GM21723 (cell line): ENCODE measurements at regions not wholly inside any gene's neighbourhood (a gene's known extent, or its start where the extent isn't known, plus 50 kb on each side); places are given as distances from the start of the nearest gene placed in this dataset.
"Not testable (repeated sequence)": the region's sequence is repeated elsewhere in the genome, so short reads cannot be mapped to it uniquely, and the experiment has no call there.

ENCODE experiments used
- ATAC-seq: cut with Tn5 transposase; IDR thresholded peaks from one replicate; pipeline ENCODE4 v1.9.1; 2021; ENCODE audit warnings: mild to moderate bottlenecking, moderate library complexity; ENCODE audit not compliant: unreplicated experiment

DNA sequence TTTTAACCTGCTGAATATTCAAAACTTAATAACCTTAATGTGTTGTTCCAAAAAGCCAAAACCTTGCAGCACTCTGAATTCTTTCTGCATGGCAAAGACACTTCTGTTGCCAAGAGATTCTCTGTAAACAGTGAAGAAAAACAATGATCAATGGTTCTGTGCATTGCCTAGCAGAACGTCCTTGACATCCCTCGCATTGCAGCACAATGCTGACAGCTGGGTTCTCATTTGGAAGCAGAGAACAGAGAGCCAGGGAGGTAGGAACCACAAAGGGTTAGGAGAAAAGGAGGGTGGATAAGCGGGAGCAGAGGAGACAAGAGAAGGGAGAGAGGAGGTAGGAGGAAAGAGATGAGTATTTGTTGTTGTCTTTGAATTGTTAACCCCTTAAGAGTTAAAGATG, 501.1 kb downstream of the NAV3 start:
- ATAC-seq, result no peak

DNA sequence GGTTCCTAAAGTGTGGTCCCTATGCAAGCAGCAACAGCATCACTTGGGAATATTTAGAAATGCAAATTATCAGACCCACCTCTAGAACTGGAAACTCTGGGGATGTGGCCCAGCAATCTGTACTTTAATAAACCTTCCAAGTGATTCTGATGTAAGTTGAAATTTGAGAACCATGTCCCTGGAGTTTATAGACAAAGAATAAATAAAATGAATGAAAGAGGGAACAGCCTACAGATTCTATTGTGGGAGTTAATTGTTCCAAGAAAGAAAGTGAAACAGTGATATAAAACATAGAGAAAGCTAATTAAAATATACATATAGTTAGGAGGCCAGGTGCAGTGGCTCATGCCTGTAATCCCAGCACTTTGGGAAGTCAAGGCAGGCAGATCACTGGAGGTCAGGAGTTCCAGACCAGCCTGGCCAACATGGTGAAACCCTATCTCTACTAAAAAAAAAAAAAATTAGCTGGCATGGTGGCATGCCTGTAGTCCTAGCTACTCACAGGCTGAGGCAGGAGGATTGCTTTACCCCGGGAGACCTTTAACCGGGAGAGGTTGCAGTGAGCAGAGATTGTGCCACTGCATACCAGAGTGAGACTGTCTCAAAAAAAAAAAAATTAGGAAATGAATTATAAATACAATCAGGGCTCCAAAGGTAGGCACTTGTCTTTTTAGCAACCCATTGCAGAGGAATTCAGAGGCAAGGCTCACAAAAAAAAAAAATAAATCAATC, 507.5 kb downstream of the NAV3 start:
- no peak for ATAC-seq

DNA sequence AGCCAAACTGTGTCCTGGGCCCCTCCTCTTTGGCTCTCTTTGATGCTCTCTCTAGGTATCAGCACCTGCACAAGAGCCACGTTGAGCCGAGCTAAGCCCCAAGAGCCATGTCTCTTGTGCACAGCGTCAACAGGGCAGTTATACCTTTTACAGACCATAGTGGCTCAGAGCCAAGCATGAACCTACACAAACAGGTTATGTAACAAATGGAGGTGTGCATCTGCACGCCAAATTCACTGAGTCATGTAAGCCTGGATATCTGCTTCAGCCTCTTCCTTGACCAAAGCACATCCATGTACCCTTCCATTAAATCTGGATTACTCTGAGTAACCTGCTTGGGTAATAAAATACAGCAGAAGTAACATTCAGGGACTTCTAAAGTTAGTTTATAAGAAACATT, 509.7 kb downstream of the NAV3 start:
- no peak for ATAC-seq

DNA sequence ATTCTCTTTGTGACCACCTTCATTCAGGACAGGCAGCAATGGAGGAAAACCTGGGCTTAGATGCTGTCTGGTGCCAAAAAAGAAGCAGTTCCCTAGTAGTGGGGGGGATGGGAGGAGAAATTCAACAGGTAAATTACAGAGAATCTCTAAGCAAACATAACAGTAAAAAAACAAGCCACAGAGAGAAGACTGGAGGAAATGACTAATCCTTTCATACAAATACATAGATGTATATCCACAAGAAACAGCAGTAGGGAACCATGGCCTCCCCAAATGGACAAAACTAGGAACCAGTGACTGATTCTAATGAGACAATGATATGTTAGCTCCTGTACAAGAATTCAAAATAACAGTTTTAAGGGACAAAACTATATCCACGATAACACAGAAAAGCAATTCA, 513.0 kb downstream of the NAV3 start:
- no peak for ATAC-seq

DNA sequence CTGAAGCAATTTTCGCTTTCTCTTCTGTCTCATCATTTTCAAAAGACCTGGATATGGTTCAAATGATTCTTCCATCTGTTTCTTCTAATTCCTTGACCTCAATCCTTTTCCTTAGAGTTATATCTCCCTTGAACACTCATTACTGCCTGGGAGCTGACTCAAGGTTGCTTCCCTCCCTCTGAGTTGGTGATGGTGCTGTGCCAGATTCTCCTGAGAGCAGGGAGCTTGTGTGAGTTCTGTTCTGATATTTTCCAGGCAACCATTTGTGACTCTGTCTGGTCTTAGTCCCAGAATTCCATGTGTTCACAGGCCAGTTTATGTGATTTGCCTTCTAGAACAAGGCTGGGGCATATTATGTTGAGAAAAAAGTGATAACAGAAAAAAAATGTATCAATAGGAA, 505.1 kb upstream of the SYT1 start:
- ATAC-seq, result no peak

DNA sequence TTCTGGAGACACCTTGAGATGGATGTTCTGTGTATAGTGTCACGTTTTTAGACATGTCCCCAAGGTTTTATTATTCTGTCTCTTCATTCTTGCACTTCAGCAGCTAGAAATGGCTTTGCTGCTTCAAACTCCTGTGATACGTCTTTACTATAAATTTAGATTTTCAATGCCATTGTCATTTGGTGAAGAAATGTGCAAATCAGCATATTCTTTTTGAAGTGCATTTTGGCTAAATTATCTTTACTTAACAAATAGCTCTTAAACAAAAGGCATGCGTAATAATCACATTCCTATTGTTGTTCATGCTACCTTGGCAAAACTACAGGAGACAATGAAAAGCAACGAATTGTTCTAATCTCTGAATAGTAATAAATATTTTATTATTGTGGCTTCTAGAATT, 502.9 kb upstream of the SYT1 start:
- ATAC-seq, result no peak

DNA sequence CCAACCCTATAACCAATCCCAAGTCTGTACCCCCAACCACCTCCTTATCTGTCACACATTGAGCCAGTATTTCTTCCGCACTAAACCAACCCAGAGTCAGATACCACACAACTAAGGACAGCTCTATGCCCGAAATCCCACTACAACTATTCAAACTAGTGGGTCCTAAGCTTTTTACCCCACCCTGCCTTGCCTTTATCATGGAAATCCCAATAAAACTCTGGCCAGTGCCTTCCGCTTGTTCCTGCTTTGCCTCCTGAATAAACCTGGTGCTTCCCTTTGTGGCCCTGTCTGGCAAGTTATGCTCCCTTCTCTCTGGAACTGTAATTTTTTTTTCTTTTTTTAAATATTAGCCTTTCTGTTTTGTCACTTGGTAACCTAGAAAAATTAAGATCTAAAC, 493.3 kb upstream of the SYT1 start:
- ATAC-seq, result no peak

DNA sequence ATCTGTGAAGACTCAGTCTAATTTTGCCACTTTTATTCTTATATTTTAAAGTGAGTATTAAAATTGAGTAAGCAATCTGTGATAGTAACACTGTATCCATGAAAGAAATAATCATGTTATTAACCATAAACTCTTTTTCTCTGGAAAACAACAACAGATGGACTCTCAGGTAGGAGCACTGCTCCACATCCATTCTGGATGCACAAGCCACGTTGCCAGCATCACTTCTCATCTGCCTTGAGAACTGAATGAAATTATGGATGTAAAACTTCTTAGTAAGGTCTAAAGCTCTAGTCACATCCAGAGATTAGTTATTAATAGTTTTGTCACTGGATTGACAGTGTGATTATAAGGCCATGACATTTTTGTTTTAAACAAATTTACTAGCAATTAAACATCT, 489.1 kb upstream of the SYT1 start:
- no peak for ATAC-seq

DNA sequence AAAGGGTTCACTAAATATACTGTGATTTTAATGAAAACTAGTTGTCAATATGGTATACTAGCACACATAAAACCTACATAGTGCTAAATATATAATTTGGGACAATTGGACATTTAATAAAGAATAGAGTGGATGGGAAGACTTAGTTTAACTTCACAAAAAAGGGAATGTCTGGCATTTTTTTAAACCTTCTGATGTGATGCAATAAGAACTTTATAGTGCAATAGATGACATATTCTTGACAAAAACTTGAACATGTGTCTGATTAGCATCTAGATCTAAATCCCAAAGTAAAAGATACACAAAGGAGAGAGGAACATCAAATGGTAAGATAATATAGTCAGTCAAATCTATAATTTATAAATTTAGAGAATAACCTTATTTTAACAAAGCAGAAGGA, 488.3 kb upstream of the SYT1 start:
- ATAC-seq, result no peak

DNA sequence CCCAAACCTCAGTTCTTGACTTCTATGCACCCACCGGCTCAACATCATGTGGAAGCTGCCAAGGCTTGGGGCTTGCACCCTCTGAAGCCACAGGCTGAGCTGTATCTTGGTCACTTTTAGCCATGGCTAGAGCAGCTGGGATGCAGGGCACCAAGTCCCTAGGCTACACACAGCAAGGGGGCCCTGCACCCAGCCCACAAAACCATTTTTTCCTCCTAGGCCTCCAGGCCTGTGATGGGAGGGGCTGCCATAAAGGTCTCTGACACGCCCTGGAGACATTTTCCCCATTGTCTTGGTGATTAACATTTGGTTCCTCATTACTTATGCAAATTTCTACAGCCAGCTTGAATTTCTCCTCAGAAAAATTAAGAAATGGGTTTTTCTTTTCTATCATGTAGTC, 485.5 kb upstream of the SYT1 start:
- not testable (repeated sequence) for ATAC-seq

DNA sequence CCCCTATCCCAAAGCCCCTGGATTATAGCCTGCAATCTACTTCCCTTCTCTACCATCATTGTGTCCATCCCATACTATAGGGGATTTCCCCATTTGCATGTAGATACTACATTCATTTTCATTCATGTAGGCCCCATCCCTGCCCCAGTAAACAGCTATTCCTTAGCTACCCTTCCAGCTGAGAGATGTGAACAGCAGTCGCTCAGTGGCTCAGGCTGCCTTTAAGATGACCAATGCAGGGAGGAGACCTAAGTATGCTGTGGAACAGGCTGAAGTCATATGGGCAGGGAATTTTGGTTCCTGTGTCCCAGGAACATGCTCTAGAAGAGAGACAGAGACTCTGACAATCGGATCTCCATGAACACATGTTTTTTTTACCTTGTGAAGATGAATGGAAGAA, 481.2 kb upstream of the SYT1 start:
- no peak for ATAC-seq

DNA sequence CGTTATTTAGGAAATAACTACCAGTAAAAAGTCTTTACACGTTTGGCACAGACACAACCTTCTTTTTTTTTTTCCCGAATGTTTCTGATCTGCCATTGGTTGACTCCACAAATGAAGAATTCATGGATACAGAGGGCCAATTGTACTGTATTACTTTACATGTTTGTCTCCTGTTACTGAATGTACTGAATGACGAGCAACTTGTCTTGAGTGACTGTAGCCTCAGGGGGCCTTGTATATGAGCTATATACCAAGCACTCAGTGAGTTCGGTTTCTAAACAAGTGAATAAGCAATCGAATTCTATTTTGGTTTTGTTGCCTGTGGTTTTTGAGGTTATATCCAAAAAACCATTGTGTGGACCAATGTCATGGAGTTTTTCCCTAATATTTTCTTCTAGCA, 480.0 kb upstream of the SYT1 start:
- ATAC-seq, result no peak

DNA sequence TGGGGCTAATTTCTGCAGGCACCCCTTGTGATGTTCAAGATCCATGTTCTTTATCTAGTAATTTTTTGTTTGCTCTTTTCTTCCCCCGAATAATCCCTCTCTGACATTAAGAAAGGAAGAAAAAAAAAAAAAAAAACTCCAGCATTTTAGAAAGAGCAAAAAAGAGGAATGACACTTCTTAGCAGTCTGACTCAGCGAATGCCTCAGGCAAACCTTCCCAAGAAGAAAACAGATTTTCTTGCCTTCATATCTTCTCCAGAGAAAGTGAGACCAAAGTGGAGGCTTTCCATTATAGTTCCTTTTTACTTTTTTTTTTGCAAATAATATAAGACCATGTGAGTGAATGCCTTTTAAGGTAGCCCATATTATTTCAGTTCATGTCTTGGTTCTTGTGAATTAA, 479.0 kb upstream of the SYT1 start:
- ATAC-seq, result no peak

DNA sequence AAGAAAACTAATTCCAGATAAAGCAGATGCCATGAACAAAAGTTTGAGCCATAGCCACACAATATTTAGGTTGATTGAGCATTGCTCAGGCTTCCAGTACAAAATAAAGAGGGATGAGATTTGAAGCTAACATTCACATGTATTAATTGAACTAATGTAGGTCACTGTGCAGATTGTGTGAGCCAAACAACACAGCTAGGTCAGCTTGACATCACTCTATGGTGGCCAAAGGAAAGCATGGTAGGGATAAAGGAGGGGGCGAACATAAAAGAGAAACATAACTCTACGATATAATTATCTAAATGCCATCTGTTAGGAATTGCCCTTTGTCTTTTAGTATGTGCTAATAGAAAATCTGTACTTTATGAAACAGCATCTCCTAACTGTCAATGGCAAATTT, 477.7 kb upstream of the SYT1 start:
- no peak for ATAC-seq

DNA sequence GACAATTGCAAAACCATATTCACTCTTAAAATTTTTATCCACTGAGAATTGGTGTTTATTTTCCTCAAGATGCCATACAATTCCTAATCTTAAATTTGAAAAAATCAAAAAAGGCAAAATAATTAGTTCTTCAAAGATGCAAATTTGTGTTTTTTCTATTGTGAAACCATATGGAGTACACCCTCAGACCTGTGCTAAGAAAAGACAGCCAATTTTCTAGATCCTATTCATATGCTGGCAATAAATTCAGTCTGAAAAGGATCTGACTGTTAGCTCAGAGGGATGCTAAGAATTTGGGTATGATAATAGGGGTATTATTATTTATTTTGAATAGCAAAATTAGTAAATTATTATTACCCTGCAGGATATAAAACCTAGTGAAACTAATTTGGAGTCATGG, 476.9 kb upstream of the SYT1 start:
- no peak for ATAC-seq

DNA sequence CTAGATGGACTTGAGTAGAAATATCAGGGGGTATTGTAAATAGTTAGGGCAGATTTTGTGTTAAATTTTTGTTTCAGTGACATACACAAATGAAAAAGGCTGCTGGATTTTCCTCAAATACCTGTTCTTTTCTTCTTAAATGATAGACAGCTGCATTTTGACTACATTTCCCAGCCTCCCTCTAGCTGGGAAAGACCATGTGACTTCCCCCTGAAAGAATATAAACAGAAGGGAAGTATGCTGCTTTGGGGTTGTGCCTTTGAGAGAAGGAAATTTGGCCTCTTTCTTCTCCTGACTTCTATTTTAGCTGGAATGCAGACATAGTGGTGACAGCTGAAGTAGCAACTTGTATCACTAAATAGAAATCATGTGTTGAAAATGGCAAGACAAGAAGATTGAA, 476.1 kb upstream of the SYT1 start:
- ATAC-seq, result no peak

DNA sequence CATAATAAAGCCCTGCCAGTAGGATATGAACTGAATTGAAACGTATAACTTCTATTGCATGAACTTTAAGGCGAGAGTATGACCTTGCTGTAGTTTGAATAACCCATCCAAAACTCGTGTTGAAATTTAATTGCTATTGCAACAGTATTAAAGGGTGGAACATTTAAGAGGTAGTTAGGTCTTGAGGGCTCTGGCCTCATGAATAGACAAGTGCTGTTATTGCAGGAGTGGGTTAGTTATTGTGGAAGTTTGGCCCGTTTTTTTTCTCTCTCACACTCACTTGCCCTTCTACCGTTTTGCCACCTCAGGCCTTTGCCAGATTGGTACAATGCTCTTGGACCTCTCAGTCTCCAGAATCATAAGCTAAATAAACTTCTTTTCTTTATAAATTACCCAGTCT, 473.7 kb upstream of the SYT1 start:
- ATAC-seq, result no peak

DNA sequence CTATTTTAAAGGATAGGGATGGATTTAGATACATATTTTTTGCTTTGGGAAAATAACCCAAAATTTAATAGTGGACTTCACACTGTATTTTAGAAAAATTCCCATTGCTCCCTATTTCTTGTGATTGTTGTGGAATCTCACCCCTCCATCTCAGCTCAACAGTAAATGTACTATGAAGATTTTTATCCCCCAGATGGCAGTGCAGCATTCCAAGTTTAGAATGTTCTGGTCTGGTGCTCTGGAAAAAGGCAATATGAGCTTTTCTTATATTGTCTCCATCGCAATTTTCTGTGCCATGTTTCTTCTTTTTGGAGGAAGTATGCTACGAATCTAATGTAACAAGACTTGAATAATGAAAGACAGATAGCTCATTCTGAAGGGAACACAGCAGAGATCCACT, 471.7 kb upstream of the SYT1 start:
- no peak for ATAC-seq

DNA sequence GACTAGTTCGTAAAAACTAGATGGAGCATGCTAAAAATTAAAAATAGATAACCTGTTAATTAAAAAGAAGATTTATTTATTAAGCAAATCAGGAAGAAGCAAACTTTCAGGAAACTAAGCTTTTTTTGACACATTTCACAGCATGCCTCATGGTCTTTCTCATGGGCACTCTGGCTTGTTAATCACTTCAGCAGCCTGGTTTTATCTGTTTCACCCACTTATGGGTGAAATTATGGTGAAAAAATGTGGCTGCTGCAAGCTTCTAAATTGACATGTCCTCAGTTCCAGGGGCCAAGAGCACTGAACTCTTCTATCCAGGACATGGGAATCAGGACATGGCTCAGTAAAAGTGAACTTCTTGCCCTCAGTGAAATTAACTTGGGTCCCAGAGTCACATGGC, 468.6 kb upstream of the SYT1 start:
- no peak for ATAC-seq

DNA sequence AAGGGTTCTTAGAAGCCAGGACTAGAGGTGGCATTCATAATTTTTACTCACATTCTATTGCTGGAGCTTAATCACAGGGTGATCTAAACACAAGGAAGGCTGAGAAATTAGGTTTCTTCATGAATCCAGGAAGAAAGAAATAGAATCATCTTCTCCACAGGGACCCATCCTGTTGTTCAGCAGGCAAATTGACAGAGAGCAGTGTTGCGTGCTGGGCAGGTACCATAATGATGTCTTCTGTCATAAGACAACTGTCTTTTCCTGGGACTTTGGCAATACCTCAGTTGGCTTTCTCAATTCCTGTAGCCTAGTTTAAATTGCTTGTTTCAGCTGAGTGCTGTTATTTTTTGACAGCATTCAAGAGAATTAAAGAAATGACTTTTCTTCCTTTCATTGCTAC, 468.0 kb upstream of the SYT1 start:
- ATAC-seq, result no peak

DNA sequence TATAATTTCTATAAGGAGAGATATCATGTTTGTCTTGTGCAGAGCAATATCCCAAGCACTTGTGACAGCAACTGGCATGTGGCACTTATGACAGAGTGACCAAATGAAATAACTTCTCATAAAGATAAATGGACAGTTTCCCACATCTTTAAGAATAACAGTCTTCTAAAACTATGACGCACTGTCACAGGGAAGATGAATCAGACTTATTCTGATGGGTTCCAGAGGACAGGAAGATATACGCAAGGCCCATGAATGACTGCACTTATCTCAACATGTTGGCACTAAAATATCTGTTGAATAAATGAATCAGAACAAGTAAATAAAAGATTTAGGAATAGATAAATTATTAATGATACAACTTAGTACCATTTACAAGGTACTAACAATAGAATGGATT, 465.8 kb upstream of the SYT1 start:
- ATAC-seq, result no peak

DNA sequence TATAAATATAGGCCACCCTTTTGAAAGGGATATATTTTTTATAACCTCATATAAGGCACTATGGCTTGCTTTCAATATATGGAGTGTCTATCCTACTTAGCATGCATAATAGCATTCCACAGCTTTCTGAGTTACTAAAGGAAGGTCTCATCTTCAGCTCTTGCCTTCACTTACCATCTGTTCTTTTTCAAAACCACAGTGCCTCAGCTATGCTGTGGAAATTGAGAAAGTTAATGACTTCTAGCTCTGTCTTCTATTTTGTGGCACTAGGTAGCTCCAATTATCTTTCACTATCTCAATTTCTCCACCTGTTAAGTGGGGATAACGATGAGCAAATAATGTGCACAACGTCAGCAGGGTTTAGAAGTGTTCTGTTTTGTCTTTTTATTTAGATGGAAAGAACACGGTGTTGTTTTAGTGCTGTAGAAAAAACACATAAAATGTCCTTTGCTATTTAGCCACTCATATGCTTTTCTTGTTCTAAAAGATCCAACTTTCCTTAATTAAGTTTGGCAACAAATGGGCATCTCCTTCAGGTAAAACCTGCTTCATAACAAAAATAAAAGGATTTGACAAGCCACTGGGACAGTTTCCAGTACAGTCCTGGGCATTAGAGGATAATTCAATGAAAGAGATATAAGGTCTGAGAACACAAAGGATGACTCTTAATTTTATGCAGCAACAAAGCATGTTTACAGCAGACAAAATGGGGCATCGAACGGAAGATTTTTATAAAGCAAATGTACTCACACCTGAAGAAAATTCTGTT, 462.0 kb upstream of the SYT1 start:
- ATAC-seq, result no peak

DNA sequence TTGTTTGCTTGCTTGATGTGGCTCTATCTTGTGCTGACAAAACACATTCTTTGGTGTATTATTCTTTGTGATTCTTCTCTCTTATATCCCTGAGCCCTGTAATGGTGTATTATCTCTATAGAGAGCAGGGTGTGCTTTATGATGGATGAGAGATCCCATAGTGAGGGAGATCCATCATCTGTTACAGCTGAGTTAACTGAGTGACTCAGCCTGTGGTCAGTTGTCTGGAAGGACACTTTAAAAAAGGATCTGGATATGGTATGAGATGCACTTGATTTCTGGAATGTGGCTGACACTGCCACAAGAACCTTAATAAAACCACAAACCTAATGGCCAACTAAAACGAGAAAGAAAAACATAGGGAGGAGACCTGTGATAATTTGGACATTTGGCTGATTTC, 461.4 kb upstream of the SYT1 start:
- ATAC-seq, result no peak
